ENCODE measurements at regions not wholly inside any gene's neighbourhood (a gene's known extent, or its start where the extent isn't known, plus 50 kb on each side); places are given as distances from the start of the nearest gene placed in this dataset.

DNA sequence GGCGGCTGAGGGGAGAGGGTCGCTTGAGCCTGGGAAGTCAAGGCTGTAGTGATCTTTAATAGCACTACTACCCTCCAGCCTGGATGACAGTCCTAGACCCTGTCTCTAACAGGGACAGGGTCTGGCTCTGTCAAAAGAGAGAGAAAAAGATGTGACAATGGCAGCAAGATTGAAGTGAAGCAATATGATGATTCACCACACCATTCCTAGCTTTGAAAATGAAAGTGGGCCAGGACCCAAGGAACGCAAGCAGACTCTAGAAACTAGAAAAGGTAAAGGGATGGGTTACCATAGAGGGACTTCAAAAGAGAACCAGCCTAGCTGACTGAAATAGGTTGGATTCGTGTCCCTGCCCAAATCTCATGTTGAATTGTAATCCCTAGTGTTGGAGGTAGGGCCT, 426.9 kb downstream of the HTR1B start:
- TF ChIP-seq POLR2A (IDR thresholded peaks at IDR 0.05; ENCODE audit: low read depth, low read length) (no peak), POLR2AphosphoS5 (IDR thresholded peaks at IDR 0.05; ENCODE audit: low read depth, low read length) (no peak), SPI1 (IDR thresholded peaks at IDR 0.05; ENCODE audit: low read depth, low read length) (no peak), TAF1 (IDR thresholded peaks at IDR 0.05; ENCODE audit: low read depth, low read length) (no peak)

All from GM12891 (cell line).